ENCODE measurements at regions not wholly inside any gene's neighbourhood (a gene's known extent, or its start where the extent isn't known, plus 50 kb on each side); places are given as distances from the start of the nearest gene placed in this dataset.

DNA sequence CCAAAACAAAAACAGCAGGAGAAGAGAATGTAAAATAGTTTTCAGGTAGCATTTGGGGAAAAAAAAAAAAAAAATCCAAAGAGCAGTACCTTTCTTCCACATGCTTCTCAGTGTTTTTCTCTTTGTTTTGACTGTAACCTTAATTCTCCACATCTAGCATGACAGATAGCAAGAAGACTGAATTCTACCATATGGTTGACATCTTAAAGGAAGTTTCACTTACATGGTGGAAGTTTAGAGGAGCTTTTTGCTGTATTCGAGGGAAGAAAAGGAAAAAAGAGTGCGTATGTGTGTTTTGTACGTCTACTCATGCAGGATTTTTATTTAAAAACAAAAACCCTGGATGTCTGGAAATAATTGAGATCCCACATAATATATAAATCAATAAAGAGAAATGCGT lies 604.8 kb downstream of the CCDC171 start:
- no peaks in the 10 kb centered on the region for H3K9me3 ChIP-seq (ENCODE audit: control insufficient read depth, low read depth, low read length)
- H3K36me3 ChIP-seq (ENCODE audit: control insufficient read depth in 2 of 2, extremely low read depth in 1 of 2, insufficient read depth in 2 of 2, low read length in 2 of 2), result no peaks in the 10 kb centered on the region
- DNase-seq (ENCODE audit: low read depth, low spot score) (no peak), FAIRE-seq (no peak)
- TF ChIP-seq EZH2 (IDR thresholded peaks at IDR 0.05; ENCODE audit: low read length), result no peak
- TF ChIP-seq, protein P1, sequence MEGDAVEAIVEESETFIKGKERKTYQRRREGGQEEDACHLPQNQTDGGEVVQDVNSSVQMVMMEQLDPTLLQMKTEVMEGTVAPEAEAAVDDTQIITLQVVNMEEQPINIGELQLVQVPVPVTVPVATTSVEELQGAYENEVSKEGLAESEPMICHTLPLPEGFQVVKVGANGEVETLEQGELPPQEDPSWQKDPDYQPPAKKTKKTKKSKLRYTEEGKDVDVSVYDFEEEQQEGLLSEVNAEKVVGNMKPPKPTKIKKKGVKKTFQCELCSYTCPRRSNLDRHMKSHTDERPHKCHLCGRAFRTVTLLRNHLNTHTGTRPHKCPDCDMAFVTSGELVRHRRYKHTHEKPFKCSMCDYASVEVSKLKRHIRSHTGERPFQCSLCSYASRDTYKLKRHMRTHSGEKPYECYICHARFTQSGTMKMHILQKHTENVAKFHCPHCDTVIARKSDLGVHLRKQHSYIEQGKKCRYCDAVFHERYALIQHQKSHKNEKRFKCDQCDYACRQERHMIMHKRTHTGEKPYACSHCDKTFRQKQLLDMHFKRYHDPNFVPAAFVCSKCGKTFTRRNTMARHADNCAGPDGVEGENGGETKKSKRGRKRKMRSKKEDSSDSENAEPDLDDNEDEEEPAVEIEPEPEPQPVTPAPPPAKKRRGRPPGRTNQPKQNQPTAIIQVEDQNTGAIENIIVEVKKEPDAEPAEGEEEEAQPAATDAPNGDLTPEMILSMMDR (optimal IDR thresholded peaks at IDR 0.05 in 1 of 3, IDR thresholded peaks at IDR 0.05 in 1 of 3, conservative IDR thresholded peaks at IDR 0.05 in 1 of 3; ENCODE audit: extremely low read depth in 1 of 3, insufficient read depth in 2 of 3, low read length in 3 of 3), result no peak
- no peaks in the 10 kb centered on the region for H3K27me3 ChIP-seq (ENCODE audit: control insufficient read depth, extremely low read depth, insufficient read depth, low read length)
- no peaks in the 10 kb centered on the region for H3K79me2 ChIP-seq (ENCODE audit: control insufficient read depth, insufficient read depth, low read length)
- no peaks in the 10 kb centered on the region for H3K9me1 ChIP-seq (ENCODE audit: control insufficient read depth, extremely low read depth, insufficient read depth, low read length)
- H3K4me1 ChIP-seq (ENCODE audit: control insufficient read depth, extremely low read depth, insufficient read depth, low read length), result peaks cover 10% of the 10 kb centered on the region
- no peak overlapping the region for H2AFZ ChIP-seq (ENCODE audit: control insufficient read depth, low read length)
- dilution Hi-C loops (cut with MboI; ENCODE audit: extremely low pct_ligation_motif_present, low sequenced_read_pairs), result no loop called here
- no peaks in the 10 kb centered on the region for H4K20me1 ChIP-seq (ENCODE audit: control insufficient read depth, extremely low read depth, insufficient read depth, low read length)
- H3K4me2 ChIP-seq (ENCODE audit: control insufficient read depth, extremely low read depth, insufficient read depth, low read depth, low read length), result no peak overlapping the region
- no peak overlapping the region for H3K9ac ChIP-seq (ENCODE audit: control insufficient read depth, extremely low read depth, insufficient read depth, low read length)
- H3K27ac ChIP-seq (ENCODE audit: control insufficient read depth, insufficient read depth, low read length), result no peak overlapping the region
- no peak overlapping the region for H3K4me3 ChIP-seq (ENCODE audit: control insufficient read depth in 2 of 3, extremely low read depth in 1 of 3, insufficient read depth in 2 of 3, low read depth in 1 of 3, low read length in 3 of 3)

DNA sequence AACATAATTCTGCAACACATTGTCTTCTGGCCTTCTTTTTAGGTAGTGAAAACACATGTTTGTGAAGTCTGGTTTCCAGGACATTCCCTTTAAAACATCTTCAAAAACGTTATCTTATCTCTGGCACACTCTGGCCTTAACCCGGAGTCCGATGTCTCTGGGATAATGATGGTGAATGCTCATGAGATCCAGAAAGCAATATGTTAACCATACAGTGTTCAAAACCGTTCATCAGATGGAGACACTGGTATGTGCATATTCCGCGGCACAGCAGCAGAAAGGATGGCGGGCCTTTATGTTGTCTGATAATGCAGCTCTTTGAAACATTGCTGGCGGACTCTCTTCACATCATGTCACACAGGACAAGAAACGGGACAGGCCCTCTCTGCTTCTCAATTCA lies 605.2 kb downstream of the CCDC171 start:
- Histone ChIP-seq H3K79me2 (ENCODE audit: control insufficient read depth, insufficient read depth, low read length) (no peaks in the 10 kb centered on the region), H3K27ac (ENCODE audit: control insufficient read depth, insufficient read depth, low read length) (no peak overlapping the region), H3K36me3 (ENCODE audit: control insufficient read depth in 2 of 2, extremely low read depth in 1 of 2, insufficient read depth in 2 of 2, low read length in 2 of 2) (no peaks in the 10 kb centered on the region), H3K9me1 (ENCODE audit: control insufficient read depth, extremely low read depth, insufficient read depth, low read length) (no peaks in the 10 kb centered on the region), H3K4me3 (ENCODE audit: control insufficient read depth in 2 of 3, extremely low read depth in 1 of 3, insufficient read depth in 2 of 3, low read depth in 1 of 3, low read length in 3 of 3) (no peak overlapping the region), H3K9me3 (ENCODE audit: control insufficient read depth, low read depth, low read length) (no peaks in the 10 kb centered on the region), H2AFZ (ENCODE audit: control insufficient read depth, low read length) (no peak overlapping the region), H3K27me3 (ENCODE audit: control insufficient read depth, extremely low read depth, insufficient read depth, low read length) (no peaks in the 10 kb centered on the region), H4K20me1 (ENCODE audit: control insufficient read depth, extremely low read depth, insufficient read depth, low read length) (no peaks in the 10 kb centered on the region), H3K4me2 (ENCODE audit: control insufficient read depth, extremely low read depth, insufficient read depth, low read depth, low read length) (no peak overlapping the region), H3K9ac (ENCODE audit: control insufficient read depth, extremely low read depth, insufficient read depth, low read length) (no peak overlapping the region), H3K4me1 (ENCODE audit: control insufficient read depth, extremely low read depth, insufficient read depth, low read length) (peaks cover 10% of the 10 kb centered on the region)
- no peak for DNase-seq (ENCODE audit: low read depth, low spot score)
- FAIRE-seq, result no peak
- dilution Hi-C loops (cut with MboI; ENCODE audit: extremely low pct_ligation_motif_present, low sequenced_read_pairs), result no loop called here
- TF ChIP-seq, protein P1 (optimal IDR thresholded peaks at IDR 0.05 in 1 of 3, IDR thresholded peaks at IDR 0.05 in 1 of 3, conservative IDR thresholded peaks at IDR 0.05 in 1 of 3; ENCODE audit: extremely low read depth in 1 of 3, insufficient read depth in 2 of 3, low read length in 3 of 3), result no peak
